Choroid plexus epithelial cell (primary cell): ENCODE measurements at regions not wholly inside any gene's neighbourhood (a gene's known extent, or its start where the extent isn't known, plus 50 kb on each side); places are given as distances from the start of the nearest gene placed in this dataset.

Source experiments
- DNase-seq: peaks from one replicate; pipeline ENCODE4 v3.0.0-alpha.2; 2010; ENCODE audit warnings: low read depth
- H3K4me3 ChIP-seq: 2 replicates; pipeline ENCODE4 v1.5.1; 2011; ENCODE audit warnings: low read depth, mild to moderate bottlenecking, control low read depth, low read length, moderate library complexity
- CTCF ChIP-seq: conservative IDR thresholded peaks from 2 replicates; pipeline ENCODE4 v1.5.1; 2011; ENCODE audit warnings: low read depth, mild to moderate bottlenecking, control low read depth, inconsistent platforms, low read length, moderate library complexity

GRCh38 chr12:76708296-76708695, 55.6 kb upstream of the ZDHHC17 start:
- no peak overlapping the region for H3K4me3 ChIP-seq
- no peak for DNase-seq
- TF ChIP-seq CTCF, result no peak

GRCh38 chr12:76711241-76711640, 52.7 kb upstream of the ZDHHC17 start:
- no peak for TF ChIP-seq CTCF
- no peak for DNase-seq
- H3K4me3 ChIP-seq, result no peak overlapping the region

- DNase-seq, result peak; percentile 73
- peak overlapping the region; percentile 9 for H3K4me3 ChIP-seq
- TF ChIP-seq CTCF, result peak; percentile 42
Measured at GRCh38 chr12:76713130-76713529, 50.8 kb upstream of the ZDHHC17 start.

GRCh38 chr12:76713986-76714385, 49.9 kb upstream of the ZDHHC17 start:
- no peak for DNase-seq
- H3K4me3 ChIP-seq, result no peak overlapping the region
- TF ChIP-seq CTCF, result no peak
